ENCODE measurements at regions not wholly inside any gene's neighbourhood (a gene's known extent, or its start where the extent isn't known, plus 50 kb on each side); places are given as distances from the start of the nearest gene placed in this dataset.

DNA sequence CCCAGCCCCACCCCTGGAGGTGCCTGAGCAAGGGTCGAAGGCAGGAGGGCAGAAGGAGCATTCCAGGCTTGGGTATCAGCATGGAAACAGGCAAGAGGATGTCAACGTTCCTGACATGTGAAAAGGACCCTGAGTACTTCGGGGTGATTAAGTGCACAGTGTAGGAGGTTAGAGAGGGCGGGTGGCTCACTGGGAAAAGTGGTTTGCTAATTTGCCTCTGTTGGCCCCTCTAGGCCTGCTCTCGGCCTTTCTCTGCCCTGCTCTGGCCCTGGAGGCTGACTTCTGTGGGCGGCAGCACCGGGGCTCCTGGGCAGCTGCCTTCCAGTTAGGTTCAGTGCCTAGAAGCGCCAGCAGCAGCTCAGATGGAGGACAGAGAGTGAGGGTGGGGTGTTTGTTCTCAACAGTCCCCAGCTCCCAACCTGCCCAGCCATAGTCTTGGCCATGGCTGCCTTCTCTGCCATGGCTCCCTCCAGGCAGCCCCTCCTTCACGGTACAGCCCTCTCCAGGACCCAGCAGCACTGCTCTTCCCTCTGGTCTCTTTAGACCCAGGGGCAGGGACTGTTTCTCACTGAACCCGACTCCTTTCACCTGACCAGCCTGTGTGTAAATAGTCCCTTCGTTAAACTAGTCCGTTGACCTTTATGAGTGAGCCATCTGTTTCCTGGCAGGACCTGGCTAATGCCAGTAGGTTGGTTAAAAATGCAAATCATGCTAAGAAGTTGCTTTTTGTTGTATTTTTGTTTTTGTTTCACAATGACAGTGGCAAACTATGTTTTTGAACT, 107.1 kb upstream of the TPM1 start:
- no peak for TF ChIP-seq CTCF (conservative IDR thresholded peaks at IDR 0.05)
- TF ChIP-seq ZFX (IDR thresholded peaks at IDR 0.05) = no peak
- H3K27ac ChIP-seq = peak overlapping the region; percentile 10; the same call in 1 of the 2 replicates

DNA sequence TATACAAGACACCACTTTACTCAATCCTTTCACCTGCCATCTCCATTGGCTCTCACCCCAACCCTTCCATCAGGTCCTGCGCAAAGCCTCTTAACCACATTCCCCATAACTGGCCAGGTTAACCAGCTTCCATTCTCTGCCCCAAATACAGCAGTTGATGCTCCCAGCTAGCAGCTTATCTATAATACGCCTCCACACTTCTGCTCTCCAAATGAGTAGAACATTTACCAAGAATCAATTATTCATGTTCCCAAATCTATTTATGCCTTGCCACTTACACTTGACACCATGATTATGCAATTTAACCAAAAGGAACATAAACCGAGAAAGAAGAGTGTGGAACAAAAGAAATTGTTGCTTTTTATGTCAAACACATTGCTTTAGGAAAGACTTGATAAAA, 103.7 kb upstream of the TPM1 start:
- no peak overlapping the region for H3K27ac ChIP-seq
- TF ChIP-seq CTCF (conservative IDR thresholded peaks at IDR 0.05) (no peak), ZFX (IDR thresholded peaks at IDR 0.05) (no peak)

- no peak overlapping the region for H3K27ac ChIP-seq
- TF ChIP-seq CTCF (conservative IDR thresholded peaks at IDR 0.05) = no peak
- TF ChIP-seq ZFX (IDR thresholded peaks at IDR 0.05) = no peak
These were observed 102.3 kb upstream of the TPM1 start for GRCh38 chr15:62940093-62940754.

GRCh38 chr15:62940755-62941361, 101.7 kb upstream of the TPM1 start:
- no peak overlapping the region for H3K27ac ChIP-seq
- TF ChIP-seq ZFX (IDR thresholded peaks at IDR 0.05) (no peak), CTCF (conservative IDR thresholded peaks at IDR 0.05) (no peak)

GRCh38 chr15:62941699-62942098, 100.8 kb upstream of the TPM1 start:
- H3K27ac ChIP-seq = no peak overlapping the region
- TF ChIP-seq ZFX (IDR thresholded peaks at IDR 0.05) (no peak), CTCF (conservative IDR thresholded peaks at IDR 0.05) (no peak)

DNA sequence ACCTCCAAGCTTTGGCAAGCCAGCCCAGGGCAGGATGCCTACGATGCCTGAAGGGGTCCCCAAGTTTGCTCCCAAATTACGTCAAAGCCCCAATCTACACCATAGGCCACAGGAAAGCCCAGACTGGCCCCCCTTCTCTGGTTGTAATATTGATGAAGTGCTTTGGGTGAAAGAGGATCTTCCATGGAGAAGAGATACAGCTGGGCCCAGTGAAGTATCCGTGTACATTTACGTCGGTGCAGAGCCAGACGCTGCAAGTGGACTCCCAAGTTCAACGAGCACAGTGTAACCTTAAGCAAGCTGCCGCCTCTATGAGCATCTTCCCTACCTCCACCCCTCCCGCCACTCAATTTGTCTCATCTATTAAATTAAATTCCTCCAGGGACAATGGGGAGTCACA, 100.1 kb upstream of the TPM1 start:
- TF ChIP-seq CTCF (conservative IDR thresholded peaks at IDR 0.05) = no peak
- TF ChIP-seq ZFX (IDR thresholded peaks at IDR 0.05) = no peak
- no peak overlapping the region for H3K27ac ChIP-seq

- no peak overlapping the region for H3K27ac ChIP-seq
- TF ChIP-seq ZFX (IDR thresholded peaks at IDR 0.05) (no peak), CTCF (conservative IDR thresholded peaks at IDR 0.05) (no peak)
These were observed 97.5 kb upstream of the TPM1 start for GRCh38 chr15:62945063-62945462.
